ENCODE measurements at regions not wholly inside any gene's neighbourhood (a gene's known extent, or its start where the extent isn't known, plus 50 kb on each side); places are given as distances from the start of the nearest gene placed in this dataset.

DNA sequence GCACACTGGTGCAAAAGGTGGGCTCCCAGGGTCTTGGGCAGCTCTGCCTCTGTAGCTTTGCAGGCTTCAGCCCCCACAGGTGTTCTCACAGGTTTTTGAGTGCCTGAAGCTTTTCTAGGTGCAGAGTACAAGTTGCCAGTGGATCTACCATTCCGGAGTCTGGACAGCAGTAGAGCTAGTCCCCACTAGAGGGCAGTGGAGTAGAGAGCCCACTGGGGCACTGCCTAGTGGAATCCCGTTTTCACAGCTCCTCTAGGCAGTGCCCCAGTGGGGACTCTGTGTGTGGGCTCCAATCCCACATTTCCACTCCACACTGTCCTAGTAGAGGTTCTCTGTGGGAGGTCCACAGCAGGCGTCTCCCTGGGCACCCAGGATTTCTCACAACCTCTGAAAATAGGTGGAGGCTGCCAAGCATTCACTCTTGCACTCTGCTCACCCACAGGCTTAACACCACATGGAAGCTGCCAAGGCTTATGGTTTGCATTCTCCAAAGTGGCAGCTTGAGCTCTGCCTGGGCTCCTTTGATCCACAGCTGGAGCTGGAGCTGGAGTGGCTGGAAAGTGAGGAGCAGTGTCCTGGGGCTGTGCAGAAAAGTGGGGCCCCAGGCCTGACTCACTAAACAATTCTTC lies 86.3 kb upstream of the PROKR2 start:
- Histone ChIP-seq H2AFZ (ENCODE audit: control insufficient read depth, low read length) (no peak overlapping the region), H3K79me2 (ENCODE audit: control insufficient read depth, insufficient read depth, low read length) (no peaks in the 10 kb centered on the region), H3K9me1 (ENCODE audit: control insufficient read depth, extremely low read depth, insufficient read depth, low read length) (no peaks in the 10 kb centered on the region), H3K4me2 (ENCODE audit: control insufficient read depth, extremely low read depth, insufficient read depth, low read depth, low read length) (no peak overlapping the region), H3K27ac (ENCODE audit: control insufficient read depth, insufficient read depth, low read length) (no peak overlapping the region), H3K36me3 (ENCODE audit: control insufficient read depth in 2 of 2, extremely low read depth in 1 of 2, insufficient read depth in 2 of 2, low read length in 2 of 2) (no peaks in the 10 kb centered on the region), H3K27me3 (ENCODE audit: control insufficient read depth, extremely low read depth, insufficient read depth, low read length) (no peaks in the 10 kb centered on the region), H3K9ac (ENCODE audit: control insufficient read depth, extremely low read depth, insufficient read depth, low read length) (no peak overlapping the region), H3K4me1 (ENCODE audit: control insufficient read depth, extremely low read depth, insufficient read depth, low read length) (no peaks in the 10 kb centered on the region), H4K20me1 (ENCODE audit: control insufficient read depth, extremely low read depth, insufficient read depth, low read length) (no peaks in the 10 kb centered on the region), H3K4me3 (ENCODE audit: control insufficient read depth in 2 of 3, extremely low read depth in 1 of 3, insufficient read depth in 2 of 3, low read depth in 1 of 3, low read length in 3 of 3) (no peak overlapping the region), H3K9me3 (ENCODE audit: control insufficient read depth, low read depth, low read length) (no peaks in the 10 kb centered on the region)
- TF ChIP-seq, protein P1, sequence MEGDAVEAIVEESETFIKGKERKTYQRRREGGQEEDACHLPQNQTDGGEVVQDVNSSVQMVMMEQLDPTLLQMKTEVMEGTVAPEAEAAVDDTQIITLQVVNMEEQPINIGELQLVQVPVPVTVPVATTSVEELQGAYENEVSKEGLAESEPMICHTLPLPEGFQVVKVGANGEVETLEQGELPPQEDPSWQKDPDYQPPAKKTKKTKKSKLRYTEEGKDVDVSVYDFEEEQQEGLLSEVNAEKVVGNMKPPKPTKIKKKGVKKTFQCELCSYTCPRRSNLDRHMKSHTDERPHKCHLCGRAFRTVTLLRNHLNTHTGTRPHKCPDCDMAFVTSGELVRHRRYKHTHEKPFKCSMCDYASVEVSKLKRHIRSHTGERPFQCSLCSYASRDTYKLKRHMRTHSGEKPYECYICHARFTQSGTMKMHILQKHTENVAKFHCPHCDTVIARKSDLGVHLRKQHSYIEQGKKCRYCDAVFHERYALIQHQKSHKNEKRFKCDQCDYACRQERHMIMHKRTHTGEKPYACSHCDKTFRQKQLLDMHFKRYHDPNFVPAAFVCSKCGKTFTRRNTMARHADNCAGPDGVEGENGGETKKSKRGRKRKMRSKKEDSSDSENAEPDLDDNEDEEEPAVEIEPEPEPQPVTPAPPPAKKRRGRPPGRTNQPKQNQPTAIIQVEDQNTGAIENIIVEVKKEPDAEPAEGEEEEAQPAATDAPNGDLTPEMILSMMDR (optimal IDR thresholded peaks at IDR 0.05 in 1 of 3, IDR thresholded peaks at IDR 0.05 in 1 of 3, conservative IDR thresholded peaks at IDR 0.05 in 1 of 3; ENCODE audit: extremely low read depth in 1 of 3, insufficient read depth in 2 of 3, low read length in 3 of 3): peak; percentile 49 to 76 (median 65)
- no peak for TF ChIP-seq EZH2 (IDR thresholded peaks at IDR 0.05; ENCODE audit: low read length)
- FAIRE-seq (no peak), DNase-seq (ENCODE audit: low read depth, low spot score) (no peak)
- dilution Hi-C loops (cut with MboI; ENCODE audit: extremely low pct_ligation_motif_present, low sequenced_read_pairs): no loop called here

DNA sequence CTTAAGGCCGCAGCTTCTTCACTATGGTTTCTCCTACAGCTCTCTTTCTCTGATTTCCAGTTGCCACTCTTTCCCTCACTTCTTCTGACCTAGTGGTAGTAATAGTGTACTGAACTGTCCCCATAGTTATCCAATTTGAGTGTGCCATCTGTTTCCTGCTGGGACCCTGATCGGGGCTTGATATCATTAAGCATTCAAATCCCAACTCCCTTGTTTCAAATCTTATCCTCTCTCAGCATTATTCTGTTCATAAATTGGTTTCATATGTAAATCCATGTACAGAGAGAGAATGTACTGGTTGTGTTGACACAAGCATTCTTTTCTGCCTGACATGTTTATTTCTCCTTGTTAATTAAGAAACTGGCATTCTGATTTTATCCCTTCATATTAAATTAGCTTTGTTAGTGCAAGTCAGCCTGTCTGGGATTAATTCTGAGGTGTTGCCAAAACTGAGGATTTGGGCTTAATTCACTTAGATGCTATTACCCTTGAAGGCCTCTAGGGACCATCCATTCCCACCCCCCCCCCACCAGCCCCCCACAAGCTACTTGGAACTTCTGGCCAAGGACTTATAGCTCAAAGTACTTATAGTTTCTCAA lies 84.6 kb upstream of the PROKR2 start:
- Histone ChIP-seq H4K20me1 (ENCODE audit: control insufficient read depth, extremely low read depth, insufficient read depth, low read length) (no peaks in the 10 kb centered on the region), H3K79me2 (ENCODE audit: control insufficient read depth, insufficient read depth, low read length) (no peaks in the 10 kb centered on the region), H3K9ac (ENCODE audit: control insufficient read depth, extremely low read depth, insufficient read depth, low read length) (no peak overlapping the region), H3K4me2 (ENCODE audit: control insufficient read depth, extremely low read depth, insufficient read depth, low read depth, low read length) (no peak overlapping the region), H3K9me3 (ENCODE audit: control insufficient read depth, low read depth, low read length) (no peaks in the 10 kb centered on the region), H3K27ac (ENCODE audit: control insufficient read depth, insufficient read depth, low read length) (no peak overlapping the region), H2AFZ (ENCODE audit: control insufficient read depth, low read length) (no peak overlapping the region), H3K36me3 (ENCODE audit: control insufficient read depth in 2 of 2, extremely low read depth in 1 of 2, insufficient read depth in 2 of 2, low read length in 2 of 2) (no peaks in the 10 kb centered on the region), H3K4me3 (ENCODE audit: control insufficient read depth in 2 of 3, extremely low read depth in 1 of 3, insufficient read depth in 2 of 3, low read depth in 1 of 3, low read length in 3 of 3) (no peak overlapping the region), H3K4me1 (ENCODE audit: control insufficient read depth, extremely low read depth, insufficient read depth, low read length) (no peaks in the 10 kb centered on the region), H3K27me3 (ENCODE audit: control insufficient read depth, extremely low read depth, insufficient read depth, low read length) (no peaks in the 10 kb centered on the region), H3K9me1 (ENCODE audit: control insufficient read depth, extremely low read depth, insufficient read depth, low read length) (no peaks in the 10 kb centered on the region)
- FAIRE-seq: no peak
- no peak for DNase-seq (ENCODE audit: low read depth, low spot score)
- dilution Hi-C loops (cut with MboI; ENCODE audit: extremely low pct_ligation_motif_present, low sequenced_read_pairs): no loop called here
- TF ChIP-seq, protein P1 (optimal IDR thresholded peaks at IDR 0.05 in 1 of 3, IDR thresholded peaks at IDR 0.05 in 1 of 3, conservative IDR thresholded peaks at IDR 0.05 in 1 of 3; ENCODE audit: extremely low read depth in 1 of 3, insufficient read depth in 2 of 3, low read length in 3 of 3): no peak
- TF ChIP-seq EZH2 (IDR thresholded peaks at IDR 0.05; ENCODE audit: low read length): no peak

All from keratinocyte (primary cell).